ENCODE measurements at regions not wholly inside any gene's neighbourhood (a gene's known extent, or its start where the extent isn't known, plus 50 kb on each side); places are given as distances from the start of the nearest gene placed in this dataset.

DNA sequence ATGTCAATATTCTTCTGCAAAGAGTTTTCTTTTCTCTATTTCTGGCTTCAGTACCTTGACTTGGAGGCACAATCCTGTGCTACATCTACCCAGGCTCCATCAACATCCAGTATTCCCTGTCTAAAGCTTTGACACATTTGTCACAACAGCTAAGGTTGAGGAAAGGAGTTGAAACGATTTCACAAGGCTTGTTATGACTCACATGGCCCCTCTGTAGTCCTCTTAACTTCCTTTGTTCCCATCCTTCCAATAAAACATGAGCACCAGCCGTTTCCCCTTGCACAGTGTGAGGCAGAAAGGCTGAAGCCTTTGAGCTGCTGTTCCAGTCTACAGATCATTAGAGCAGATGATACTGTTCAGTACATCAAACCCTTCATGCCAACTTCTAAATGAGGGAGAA is 163.0 kb upstream of the TMCO5A start:
- no peaks in the 10 kb centered on the region for H3K9me3 ChIP-seq (ENCODE audit: control insufficient read depth, low read depth, low read length)
- TF ChIP-seq, protein P1, sequence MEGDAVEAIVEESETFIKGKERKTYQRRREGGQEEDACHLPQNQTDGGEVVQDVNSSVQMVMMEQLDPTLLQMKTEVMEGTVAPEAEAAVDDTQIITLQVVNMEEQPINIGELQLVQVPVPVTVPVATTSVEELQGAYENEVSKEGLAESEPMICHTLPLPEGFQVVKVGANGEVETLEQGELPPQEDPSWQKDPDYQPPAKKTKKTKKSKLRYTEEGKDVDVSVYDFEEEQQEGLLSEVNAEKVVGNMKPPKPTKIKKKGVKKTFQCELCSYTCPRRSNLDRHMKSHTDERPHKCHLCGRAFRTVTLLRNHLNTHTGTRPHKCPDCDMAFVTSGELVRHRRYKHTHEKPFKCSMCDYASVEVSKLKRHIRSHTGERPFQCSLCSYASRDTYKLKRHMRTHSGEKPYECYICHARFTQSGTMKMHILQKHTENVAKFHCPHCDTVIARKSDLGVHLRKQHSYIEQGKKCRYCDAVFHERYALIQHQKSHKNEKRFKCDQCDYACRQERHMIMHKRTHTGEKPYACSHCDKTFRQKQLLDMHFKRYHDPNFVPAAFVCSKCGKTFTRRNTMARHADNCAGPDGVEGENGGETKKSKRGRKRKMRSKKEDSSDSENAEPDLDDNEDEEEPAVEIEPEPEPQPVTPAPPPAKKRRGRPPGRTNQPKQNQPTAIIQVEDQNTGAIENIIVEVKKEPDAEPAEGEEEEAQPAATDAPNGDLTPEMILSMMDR (conservative IDR thresholded peaks at IDR 0.05) = no peak
- WGBS (ENCODE audit: extremely low coverage, insufficient read length, low lambda C conversion rate) = no CpG with 5 or more reads among the region's 2 CpGs
- H2BK120ac ChIP-seq (ENCODE audit: low read depth, low read length, poor library complexity, severe bottlenecking) = no peak overlapping the region
- H4K5ac ChIP-seq (ENCODE audit: insufficient read length, low read depth, low read length) = no peak overlapping the region
- peaks cover 2% of the 10 kb centered on the region for H3K23me2 ChIP-seq (ENCODE audit: insufficient read length, low read depth, low read length, poor library complexity, severe bottlenecking)
- no peak overlapping the region for H2BK5ac ChIP-seq (ENCODE audit: insufficient read length, low read length)
- Mint-ChIP-seq H3K36me3 (ENCODE audit: insufficient read depth in 1 of 3, low read depth in 3 of 3) (no peaks in the 10 kb centered on the region), H3K27ac (no peak overlapping the region), H3K27me3 (ENCODE audit: low read depth) (no peaks in the 10 kb centered on the region), H3K9me3 (no peaks in the 10 kb centered on the region), H3K4me3 (no peak overlapping the region), H3K4me1 (no peaks in the 10 kb centered on the region)
- no peaks in the 10 kb centered on the region for H4K20me1 ChIP-seq (ENCODE audit: control insufficient read depth, insufficient read depth, insufficient read length)
- H2AFZ ChIP-seq (ENCODE audit: low read length) = no peak overlapping the region
- H3K27ac ChIP-seq (ENCODE audit: insufficient read length, low read depth, low read length) = no peak overlapping the region
- H3K27me3 ChIP-seq (ENCODE audit: insufficient read depth, low read length) = no peaks in the 10 kb centered on the region
- H2BK20ac ChIP-seq (ENCODE audit: low read depth, low read length, poor library complexity, severe bottlenecking) = no peak overlapping the region
- no peak overlapping the region for H3K9ac ChIP-seq (ENCODE audit: extremely low read depth, insufficient read length, low read length)
- no peaks in the 10 kb centered on the region for H3K4me1 ChIP-seq (ENCODE audit: insufficient read depth, low read length)
- no peak overlapping the region for H2BK15ac ChIP-seq (ENCODE audit: low read depth, low read length)
- no peaks in the 10 kb centered on the region for H3K79me2 ChIP-seq (ENCODE audit: insufficient read depth, low read length)
- H3K18ac ChIP-seq (ENCODE audit: insufficient read length, low read depth, low read length) = no peak overlapping the region
- no peak overlapping the region for H3K4me2 ChIP-seq (ENCODE audit: insufficient read depth, insufficient read length, low read length)
- no peak overlapping the region for H4K91ac ChIP-seq (ENCODE audit: insufficient read length, low read depth, low read length)
- no peak overlapping the region for H3K14ac ChIP-seq (ENCODE audit: insufficient read depth, low read length)
- DNase-seq = no peak
- no peak overlapping the region for H2AK5ac ChIP-seq (ENCODE audit: insufficient read length, low read length)
- H3K79me1 ChIP-seq (ENCODE audit: insufficient read depth, low read depth, low read length, poor library complexity, severe bottlenecking) = no peaks in the 10 kb centered on the region
- H3K23ac ChIP-seq (ENCODE audit: insufficient read length, low read depth, low read length) = no peak overlapping the region
- H4K8ac ChIP-seq (replicated peaks; ENCODE audit: insufficient read length, low read depth, low read length) = no peak overlapping the region
- no peak overlapping the region for H3T11ph ChIP-seq (ENCODE audit: low read length)
- no peak overlapping the region for H3K56ac ChIP-seq (ENCODE audit: insufficient read length, low read depth, low read length)
- H2BK12ac ChIP-seq (ENCODE audit: insufficient read length, low read depth, low read length) = no peak overlapping the region
- H3K4ac ChIP-seq (ENCODE audit: low read depth, low read length) = no peak overlapping the region
